Activated CD8-positive, alpha-beta T cell treated with anti-CD3 and anti-CD28 coated beads for 36 hours (primary cell): ENCODE measurements at regions not wholly inside any gene's neighbourhood (a gene's known extent, or its start where the extent isn't known, plus 50 kb on each side); places are given as distances from the start of the nearest gene placed in this dataset.
"Not testable (repeated sequence)": the region's sequence is repeated elsewhere in the genome, so short reads cannot be mapped to it uniquely, and the experiment has no call there.

Source experiments
- ATAC-seq: fragments of 200-7000 bp; cut with Tn5 transposase; one replicate; pipeline ENCODE4 v1.10.0; 2021; ENCODE audit warnings: mild to moderate bottlenecking, moderate library complexity
- CTCF ChIA-PET: fragments of 350-600 bp; sonication (Branson Sonifier 250); formaldehyde crosslinking; loops from one replicate; lab custom pipeline; 2021; ENCODE audit warnings: antibody characterized with exemption; lab: Charles Lee
- POLR2A ChIA-PET: fragments of 350-600 bp; sonication (Branson Sonifier 250); formaldehyde crosslinking; loops from one replicate; lab custom pipeline; 2021; ENCODE audit warnings: antibody characterized with exemption; lab: Charles Lee
- DNase-seq: peaks from one replicate; pipeline ENCODE4 v3.0.0-alpha.2; 2020
- H3K27ac Mint-ChIP-seq: one replicate; pipeline ENCODE4 v1.8.0; 2021; ENCODE audit warnings: mild to moderate bottlenecking, mixed read lengths
- H3K27me3 Mint-ChIP-seq: one replicate; pipeline ENCODE4 v1.8.0; 2021; ENCODE audit warnings: mixed read lengths
- H3K36me3 Mint-ChIP-seq: one replicate; pipeline ENCODE4 v1.8.0; 2021; ENCODE audit warnings: low read depth, mixed read lengths
- H3K4me1 Mint-ChIP-seq: one replicate; pipeline ENCODE4 v1.8.0; 2021; ENCODE audit warnings: low read depth, mixed read lengths
- H3K4me3 Mint-ChIP-seq: one replicate; pipeline ENCODE4 v1.8.0; 2021; ENCODE audit warnings: mild to moderate bottlenecking, moderate library complexity, mixed read lengths
- H3K9me3 Mint-ChIP-seq: one replicate; pipeline ENCODE4 v1.8.0; 2021; ENCODE audit warnings: mixed read lengths
- intact Hi-C: fragments of 100-400 bp; cut with micrococcal nuclease; formaldehyde crosslinking; loops from one replicate; pipeline ENCODE4 v1.10.0; 2022
- TF ChIP-seq, protein P1 (sequence below): fragments of 200-600 bp; IDR thresholded peaks from one replicate; pipeline ENCODE4 v1.8.0; 2022; ENCODE audit warnings: antibody characterized with exemption, mild to moderate bottlenecking

DNA sequence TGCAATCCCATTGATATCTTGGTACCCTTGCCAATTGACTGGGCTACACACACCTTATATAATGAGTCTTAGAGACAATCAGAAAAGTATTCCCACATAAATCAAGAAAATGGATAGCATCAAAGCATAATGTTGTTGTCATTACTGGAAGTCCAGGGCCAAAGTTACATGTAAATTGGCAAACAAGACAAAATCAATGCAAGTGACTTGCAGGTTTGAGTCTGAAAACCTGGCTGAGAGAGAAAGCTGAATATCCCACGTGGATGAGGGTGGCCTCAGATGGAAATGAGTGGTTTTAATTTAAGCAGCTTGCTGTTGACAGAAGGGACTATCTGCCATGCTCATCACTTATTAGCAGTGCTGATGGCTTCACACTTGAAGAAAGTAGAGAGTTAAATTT is 324.0 kb upstream of the MON1B start:
- no peak overlapping the region for H3K27ac Mint-ChIP-seq
- no peak overlapping the region for H3K4me3 Mint-ChIP-seq
- H3K9me3 Mint-ChIP-seq: peaks cover 3% of the 10 kb centered on the region
- no peaks in the 10 kb centered on the region for H3K4me1 Mint-ChIP-seq
- TF ChIP-seq, protein P1, sequence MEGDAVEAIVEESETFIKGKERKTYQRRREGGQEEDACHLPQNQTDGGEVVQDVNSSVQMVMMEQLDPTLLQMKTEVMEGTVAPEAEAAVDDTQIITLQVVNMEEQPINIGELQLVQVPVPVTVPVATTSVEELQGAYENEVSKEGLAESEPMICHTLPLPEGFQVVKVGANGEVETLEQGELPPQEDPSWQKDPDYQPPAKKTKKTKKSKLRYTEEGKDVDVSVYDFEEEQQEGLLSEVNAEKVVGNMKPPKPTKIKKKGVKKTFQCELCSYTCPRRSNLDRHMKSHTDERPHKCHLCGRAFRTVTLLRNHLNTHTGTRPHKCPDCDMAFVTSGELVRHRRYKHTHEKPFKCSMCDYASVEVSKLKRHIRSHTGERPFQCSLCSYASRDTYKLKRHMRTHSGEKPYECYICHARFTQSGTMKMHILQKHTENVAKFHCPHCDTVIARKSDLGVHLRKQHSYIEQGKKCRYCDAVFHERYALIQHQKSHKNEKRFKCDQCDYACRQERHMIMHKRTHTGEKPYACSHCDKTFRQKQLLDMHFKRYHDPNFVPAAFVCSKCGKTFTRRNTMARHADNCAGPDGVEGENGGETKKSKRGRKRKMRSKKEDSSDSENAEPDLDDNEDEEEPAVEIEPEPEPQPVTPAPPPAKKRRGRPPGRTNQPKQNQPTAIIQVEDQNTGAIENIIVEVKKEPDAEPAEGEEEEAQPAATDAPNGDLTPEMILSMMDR: no peak
- no peak for ATAC-seq
- intact Hi-C loops: no loop called here
- DNase-seq: no peak
- H3K36me3 Mint-ChIP-seq: no peaks in the 10 kb centered on the region
- CTCF ChIA-PET: interaction anchor here (1.3 kb wide), 1 partner anchor 304 kb away, joined by 4 read pairs; no protein-coding TSS in a partner anchor
- POLR2A ChIA-PET: no interaction called here
- no peaks in the 10 kb centered on the region for H3K27me3 Mint-ChIP-seq

DNA sequence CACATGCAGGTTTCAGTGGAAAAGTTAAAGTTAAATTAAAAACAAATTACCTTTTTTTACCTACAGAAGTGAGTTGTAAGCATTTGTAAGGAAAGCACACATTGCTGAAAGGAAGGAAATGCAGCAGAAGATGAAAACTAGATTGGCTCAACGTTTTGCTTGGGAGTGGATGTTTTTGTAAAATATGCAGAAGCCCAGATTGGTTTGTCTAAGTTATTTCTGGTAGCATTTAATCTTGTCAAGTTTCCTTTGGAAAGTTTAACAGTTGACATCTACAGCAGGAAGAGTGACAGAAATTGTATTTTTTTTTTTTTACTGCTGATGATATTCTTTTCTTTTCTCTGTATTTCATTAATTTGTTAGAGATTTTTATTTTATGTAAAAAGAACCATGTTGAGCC is 315.1 kb upstream of the MON1B start:
- DNase-seq: no peak
- intact Hi-C loops: no loop called here
- Mint-ChIP-seq H3K9me3 (peaks cover 2% of the 10 kb centered on the region), H3K36me3 (no peaks in the 10 kb centered on the region), H3K27me3 (no peaks in the 10 kb centered on the region), H3K4me3 (no peak overlapping the region), H3K27ac (no peak overlapping the region), H3K4me1 (no peaks in the 10 kb centered on the region)
- TF ChIP-seq, protein P1: no peak
- ChIA-PET CTCF (no interaction called here), POLR2A (no interaction called here)
- ATAC-seq: no peak

DNA sequence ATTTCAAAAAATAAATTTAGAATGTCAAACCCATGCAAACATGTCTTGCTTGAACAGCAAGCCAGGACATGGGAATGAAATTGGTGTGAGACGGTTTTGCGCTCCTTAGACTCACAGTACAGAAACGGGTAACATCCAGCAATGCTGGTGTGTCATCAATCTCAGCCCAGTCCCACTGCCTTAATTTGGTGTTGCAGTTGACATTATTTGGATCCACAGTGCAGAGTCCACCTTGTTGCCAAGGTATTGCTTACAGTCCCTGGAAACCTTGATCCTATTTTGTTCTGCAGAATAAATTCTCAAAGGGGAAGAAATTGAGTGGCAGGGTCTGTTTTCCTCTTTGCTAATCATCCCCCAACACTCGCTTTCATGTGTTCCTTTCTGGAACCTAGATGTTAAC is 311.6 kb upstream of the MON1B start:
- TF ChIP-seq, protein P1: no peak
- Mint-ChIP-seq H3K9me3 (peaks cover 2% of the 10 kb centered on the region), H3K27ac (no peak overlapping the region), H3K4me1 (no peaks in the 10 kb centered on the region), H3K27me3 (no peaks in the 10 kb centered on the region), H3K36me3 (no peaks in the 10 kb centered on the region), H3K4me3 (no peak overlapping the region)
- ChIA-PET CTCF (no interaction called here), POLR2A (no interaction called here)
- ATAC-seq: no peak
- intact Hi-C loops: no loop called here
- DNase-seq: no peak

DNA sequence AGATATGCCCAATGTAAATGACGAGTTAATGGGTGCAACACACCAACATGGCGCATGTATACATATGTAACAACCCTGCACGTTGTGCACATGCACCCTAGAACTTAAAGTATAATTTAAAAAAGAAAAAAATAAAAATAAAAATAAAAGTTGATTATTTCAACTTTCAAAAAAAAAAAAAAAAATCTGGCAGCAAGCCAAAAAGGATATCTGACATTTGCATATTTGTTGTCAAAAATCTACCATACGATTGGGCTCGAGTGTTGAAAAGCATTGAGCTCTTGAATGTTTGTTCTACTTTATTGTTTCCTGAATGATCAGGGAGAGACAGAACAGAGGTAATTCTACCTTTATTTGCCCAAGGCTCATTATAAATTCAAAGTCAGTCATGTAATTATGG is 310.5 kb upstream of the MON1B start:
- ATAC-seq, H3K27ac Mint-ChIP-seq, H3K4me3 Mint-ChIP-seq, POLR2A ChIA-PET, H3K4me1 Mint-ChIP-seq, H3K9me3 Mint-ChIP-seq, intact Hi-C loops, H3K36me3 Mint-ChIP-seq, H3K27me3 Mint-ChIP-seq, DNase-seq: not testable (repeated sequence)
- CTCF ChIA-PET: interaction anchor here (0.7 kb wide), 1 partner anchor 154 kb away, joined by 3 read pairs; no protein-coding TSS in a partner anchor

DNA sequence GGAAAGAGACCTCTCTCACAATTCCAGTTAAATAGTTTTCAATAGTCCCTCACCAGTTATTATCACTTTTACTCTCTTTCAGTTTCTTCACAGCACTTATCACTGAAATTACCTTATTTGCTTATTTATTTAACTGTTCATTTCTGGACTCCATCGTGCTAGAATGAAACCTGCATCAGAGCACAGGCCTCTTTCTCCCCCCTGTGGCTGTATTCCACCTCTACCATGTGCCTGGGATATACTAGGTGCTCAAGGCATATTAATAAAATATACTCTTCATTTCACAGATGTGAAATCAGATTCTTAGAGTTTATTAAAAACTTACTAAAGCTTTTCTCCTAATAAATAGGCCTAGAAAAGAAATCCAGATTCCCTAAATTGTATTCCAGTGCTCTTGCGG is 308.9 kb upstream of the MON1B start:
- Mint-ChIP-seq H3K4me1 (no peaks in the 10 kb centered on the region), H3K4me3 (no peak overlapping the region), H3K9me3 (peaks cover 2% of the 10 kb centered on the region), H3K27me3 (no peaks in the 10 kb centered on the region), H3K27ac (no peak overlapping the region), H3K36me3 (no peaks in the 10 kb centered on the region)
- POLR2A ChIA-PET: no interaction called here
- ATAC-seq (no peak), DNase-seq (no peak)
- intact Hi-C loops: no loop called here
- TF ChIP-seq, protein P1: no peak
- CTCF ChIA-PET: no interaction called here

DNA sequence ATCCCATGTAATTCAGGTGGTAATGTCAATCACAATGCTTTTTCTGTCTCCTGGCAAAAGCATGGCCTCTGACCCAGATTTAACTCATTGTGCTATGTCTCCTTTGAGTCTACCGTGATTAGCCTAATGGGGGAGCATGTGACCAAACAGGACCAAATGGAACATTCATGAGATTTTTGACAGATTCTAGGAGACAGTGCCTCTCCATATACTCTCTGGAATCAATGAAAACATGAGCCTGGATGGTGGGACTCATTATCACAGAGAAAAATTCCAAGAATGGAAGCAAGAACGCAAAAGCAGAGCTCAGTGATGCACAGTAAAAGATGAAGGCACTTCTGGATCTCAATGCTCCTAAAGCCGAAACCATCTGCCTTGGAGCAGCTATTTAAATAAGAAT is 307.9 kb upstream of the MON1B start:
- TF ChIP-seq, protein P1: no peak
- Mint-ChIP-seq H3K36me3 (no peaks in the 10 kb centered on the region), H3K27me3 (no peaks in the 10 kb centered on the region), H3K4me1 (no peaks in the 10 kb centered on the region), H3K4me3 (no peak overlapping the region), H3K9me3 (peaks cover 2% of the 10 kb centered on the region), H3K27ac (no peak overlapping the region)
- CTCF ChIA-PET: no interaction called here
- ATAC-seq: no peak
- intact Hi-C loops: no loop called here
- DNase-seq: no peak
- POLR2A ChIA-PET: no interaction called here
